Thyroid gland (tissue), 4 donors: ENCODE measurements at regions not wholly inside any gene's neighbourhood (a gene's known extent, or its start where the extent isn't known, plus 50 kb on each side); places are given as distances from the start of the nearest gene placed in this dataset.

Source experiments
- DNase-seq, 2 donors: peaks; one replicate each; pipeline ENCODE4 v3.0.0-alpha.2; 2019
- H3K27ac ChIP-seq, 3 donors: fragments of 200-600 bp; sonication (generic); 1 replicate in 2 of 3; 2 replicates in 1 of 3; pipeline ENCODE4 v1.5.1; 2016 to 2019; ENCODE audit warnings: mild to moderate bottlenecking in 1 of 3, moderate library complexity in 1 of 3
- H3K27me3 ChIP-seq: fragments of 200-600 bp; sonication (generic); one replicate; pipeline ENCODE4 v1.5.1; 2019
- H3K36me3 ChIP-seq, 2 donors: fragments of 200-600 bp; sonication (generic); one replicate each; pipeline ENCODE4 v1.5.1; 2016 to 2019
- H3K4me1 ChIP-seq, 2 donors: fragments of 200-600 bp; sonication (generic); one replicate each; pipeline ENCODE4 v1.5.1; 2017 to 2019
- H3K4me3 ChIP-seq, 3 donors: fragments of 200-600 bp; sonication (generic); replicated peaks in 1 of 3; 1 replicate in 2 of 3; 2 replicates in 1 of 3; pipeline ENCODE4 v1.5.1; 2016; ENCODE audit warnings: mild to moderate bottlenecking in 1 of 3
- H3K9me3 ChIP-seq: fragments of 200-600 bp; sonication (generic); one replicate; pipeline ENCODE4 v1.5.1; 2017
- CTCF ChIP-seq, 6 experiments: fragments of 200-600 bp in 3 of 6; fragments of 450-650 bp in 3 of 6; sonication (generic) in 3 of 6; IDR thresholded peaks; one replicate each; pipeline ENCODE4 v1.5.1; 2016 to 2019; ENCODE audit warnings: antibody characterized with exemption in 6 of 6, mild to moderate bottlenecking in 2 of 6, inconsistent platforms in 1 of 6, moderate library complexity in 1 of 6
- POLR2A ChIP-seq, 2 donors: fragments of 450-650 bp; IDR thresholded peaks; one replicate each; pipeline ENCODE4 v1.6.1; 2017; ENCODE audit warnings: antibody characterized with exemption in 2 of 2, mild to moderate bottlenecking in 2 of 2, moderate library complexity in 1 of 2
- WGBS, 2 donors: methylation state at CpG; one replicate each; pipeline ENCODE4 v1.1.5; 2017; 5-methylcytosine and 5-hydroxymethylcytosine counted together
- intact Hi-C: fragments of 100-400 bp; cut with DNase I; formaldehyde crosslinking; loops from one replicate; pipeline ENCODE4 v1.15.1; 2023

DNA sequence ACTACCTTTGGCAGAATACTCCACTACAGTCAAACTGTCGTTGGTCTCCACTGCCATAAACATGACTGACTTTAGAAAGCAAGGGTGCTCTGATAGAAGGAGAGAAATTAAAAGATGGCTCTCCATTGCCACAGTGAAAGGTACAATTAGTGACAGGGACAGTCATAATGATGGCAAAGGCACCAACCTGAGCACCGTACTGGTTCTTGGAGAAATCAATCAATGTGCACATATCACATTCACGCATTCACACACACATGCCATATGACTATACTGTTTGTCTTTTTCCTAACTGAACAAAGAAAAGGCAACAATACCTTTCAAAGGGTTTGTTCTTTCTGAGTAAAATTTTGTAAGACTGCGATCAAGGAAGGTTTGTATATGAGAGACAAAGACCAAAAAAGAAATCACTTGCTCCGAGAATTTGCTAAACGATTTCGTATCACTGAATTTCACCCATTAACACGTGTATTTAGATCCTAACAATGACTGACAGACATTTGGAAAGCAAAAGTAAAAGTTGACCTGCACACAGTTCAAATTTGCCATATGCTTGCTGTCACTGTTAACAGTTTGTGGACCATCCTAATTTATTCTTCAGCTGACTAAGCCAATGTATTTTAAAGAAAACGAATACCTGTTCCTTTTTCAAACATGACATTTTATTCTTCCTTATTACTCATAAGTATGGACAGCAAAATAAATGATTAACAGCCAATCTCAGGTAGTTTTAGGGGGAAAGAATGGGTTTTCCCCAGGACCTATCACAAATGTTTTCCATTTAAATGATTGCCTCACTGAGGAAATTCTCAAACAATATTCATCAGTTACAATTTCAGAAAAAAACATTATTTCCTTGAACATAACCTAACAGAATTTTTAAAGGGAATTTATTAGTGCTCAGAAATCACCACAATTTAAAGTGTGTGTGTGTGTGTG lies 644.4 kb downstream of the ZEB2 start:
- WGBS, 2 donors = 84 to 89% methylated on average over 9 of the region's 9 CpGs
- intact Hi-C loops = no loop called here
- no peak for TF ChIP-seq CTCF (IDR thresholded peaks at IDR 0.05)
- no peak for TF ChIP-seq POLR2A (IDR thresholded peaks at IDR 0.05)
- no peak overlapping the region for H3K27ac ChIP-seq
- no peak for DNase-seq
- no peaks in the 10 kb centered on the region for H3K9me3 ChIP-seq
- H3K36me3 ChIP-seq = no peaks in the 10 kb centered on the region
- H3K4me3 ChIP-seq = no peak overlapping the region
- no peaks in the 10 kb centered on the region for H3K4me1 ChIP-seq
- H3K27me3 ChIP-seq = no peaks in the 10 kb centered on the region

DNA sequence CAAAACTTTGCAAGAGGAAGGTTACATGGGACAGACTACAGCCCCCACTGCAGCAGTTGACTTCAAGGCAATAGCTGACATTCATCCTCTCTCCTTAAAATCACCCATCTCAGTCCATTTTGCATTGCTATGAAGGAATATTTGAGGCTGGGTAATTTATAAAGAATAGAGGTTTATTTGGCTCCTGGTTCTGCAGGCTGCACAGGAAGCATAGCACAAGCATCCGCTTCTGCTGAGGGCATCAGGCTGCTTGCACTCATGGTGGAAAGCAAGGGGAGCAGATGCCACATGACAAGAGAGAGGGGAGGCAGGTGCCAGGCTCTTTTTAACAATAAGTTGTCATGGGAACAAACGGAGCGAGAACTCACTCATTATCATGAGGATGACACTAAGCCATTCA lies 646.0 kb downstream of the ZEB2 start:
- 96 to 97% methylated on average over 3 of the region's 3 CpGs for WGBS, 2 donors
- H3K36me3 ChIP-seq = no peaks in the 10 kb centered on the region
- no peaks in the 10 kb centered on the region for H3K9me3 ChIP-seq
- no peaks in the 10 kb centered on the region for H3K4me1 ChIP-seq
- no peak overlapping the region for H3K27ac ChIP-seq
- no peak for DNase-seq
- TF ChIP-seq POLR2A (IDR thresholded peaks at IDR 0.05) (no peak), CTCF (IDR thresholded peaks at IDR 0.05) (no peak)
- intact Hi-C loops = no loop called here
- no peaks in the 10 kb centered on the region for H3K27me3 ChIP-seq
- no peak overlapping the region for H3K4me3 ChIP-seq

GRCh38 chr2:143870696-143871095 lies 649.2 kb downstream of the ZEB2 start:
- no peak for TF ChIP-seq CTCF (IDR thresholded peaks at IDR 0.05)
- no peak for TF ChIP-seq POLR2A (IDR thresholded peaks at IDR 0.05)
- Histone ChIP-seq H3K9me3 (no peaks in the 10 kb centered on the region), H3K27ac (no peak overlapping the region), H3K27me3 (no peaks in the 10 kb centered on the region), H3K36me3 (no peaks in the 10 kb centered on the region), H3K4me1 (no peaks in the 10 kb centered on the region), H3K4me3 (no peak overlapping the region)
- 85 to 95% methylated on average over 1 of the region's 1 CpG for WGBS, 2 donors
- intact Hi-C loops = no loop called here
- no peak for DNase-seq

DNA sequence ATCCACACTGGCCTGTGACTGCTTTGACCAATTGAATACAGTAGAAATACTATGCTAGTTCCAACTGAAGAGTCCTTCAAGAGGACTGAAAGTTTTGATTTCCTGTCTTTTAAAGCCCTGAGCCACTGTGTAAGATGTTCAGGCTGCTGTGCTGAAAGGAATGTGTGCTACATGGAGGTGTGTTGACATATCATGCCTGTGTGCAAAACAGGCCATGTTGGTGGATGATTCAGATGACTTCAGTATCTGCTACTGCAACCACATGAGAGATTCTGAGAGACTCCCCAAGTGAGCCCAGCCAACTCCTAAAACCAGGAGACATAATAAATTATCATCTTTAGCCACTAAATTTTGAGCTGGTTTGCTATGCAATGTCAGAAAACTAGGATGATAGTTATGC lies 662.9 kb downstream of the ZEB2 start:
- no peaks in the 10 kb centered on the region for H3K27me3 ChIP-seq
- H3K9me3 ChIP-seq = no peaks in the 10 kb centered on the region
- no peaks in the 10 kb centered on the region for H3K4me1 ChIP-seq
- no peak for TF ChIP-seq CTCF (IDR thresholded peaks at IDR 0.05)
- no peak for TF ChIP-seq POLR2A (IDR thresholded peaks at IDR 0.05)
- H3K36me3 ChIP-seq = no peaks in the 10 kb centered on the region
- H3K27ac ChIP-seq = no peak overlapping the region
- no peak overlapping the region for H3K4me3 ChIP-seq
- DNase-seq = no peak
- intact Hi-C loops = no loop called here

DNA sequence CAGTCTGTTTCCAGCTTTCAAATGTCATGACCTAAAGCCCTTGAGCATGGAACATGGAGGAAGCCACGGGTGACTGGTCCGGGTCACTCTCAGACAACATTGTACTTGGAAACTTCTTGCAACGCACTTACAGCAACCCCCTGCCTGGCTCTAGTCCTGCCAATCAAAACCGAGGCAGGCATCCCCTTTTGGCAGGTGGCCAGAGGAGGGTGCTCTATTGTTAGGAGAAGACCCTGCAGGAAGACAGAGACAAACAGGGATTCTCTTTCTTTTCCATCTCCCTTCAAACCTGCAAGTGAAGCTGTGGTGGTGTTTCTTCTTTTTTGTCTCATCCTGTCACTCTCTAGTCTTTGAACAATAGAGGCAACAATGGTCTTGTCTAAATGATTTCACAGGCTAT lies 667.2 kb downstream of the ZEB2 start:
- Histone ChIP-seq H3K4me3 (no peak overlapping the region), H3K27me3 (no peaks in the 10 kb centered on the region), H3K9me3 (no peaks in the 10 kb centered on the region), H3K4me1 (no peaks in the 10 kb centered on the region), H3K36me3 (no peaks in the 10 kb centered on the region), H3K27ac (no peak overlapping the region)
- TF ChIP-seq POLR2A (IDR thresholded peaks at IDR 0.05) (no peak), CTCF (IDR thresholded peaks at IDR 0.05) (no peak)
- WGBS, 2 donors = 42 to 45% methylated on average over 4 of the region's 4 CpGs
- intact Hi-C loops = no loop called here
- DNase-seq = no peak
